ENCODE measurements at regions not wholly inside any gene's neighbourhood (a gene's known extent, or its start where the extent isn't known, plus 50 kb on each side); places are given as distances from the start of the nearest gene placed in this dataset.

GRCh38 chr3:67106874-67107273 lies 108.8 kb downstream of the KBTBD8 start:
- Histone ChIP-seq H3K9ac (ENCODE audit: low read length) (no peak overlapping the region), H3K4me3 (ENCODE audit: control extremely low read depth in 1 of 5, extremely low read depth in 1 of 5, insufficient read depth in 1 of 5, low read depth in 2 of 5, low read length in 4 of 5) (no peak overlapping the region), H3K4me1 (ENCODE audit: control insufficient read depth in 2 of 2, insufficient read depth in 2 of 2, low read length in 2 of 2) (no peaks in the 10 kb centered on the region), H3K9me3 (ENCODE audit: control extremely low read depth in 1 of 3, control insufficient read depth in 2 of 3, insufficient read depth in 1 of 3, low read length in 2 of 3) (peaks cover 0 to 6% (median 0%) of the 10 kb centered on the region in 3 donors), H3K4me2 (replicated peaks; ENCODE audit: low read depth, low read length, poor library complexity, severe bottlenecking) (no peak overlapping the region), H3K36me3 (replicated peaks in 1 of 2; ENCODE audit: control extremely low read depth in 1 of 2, control insufficient read depth in 1 of 2, extremely low read depth in 1 of 2, insufficient read depth in 2 of 2, low read length in 1 of 2) (no peaks in the 10 kb centered on the region), H2AFZ (ENCODE audit: insufficient read depth, low read depth, low read length, poor library complexity, severe bottlenecking) (no peak overlapping the region), H3K27ac (ENCODE audit: low read length in 2 of 2) (no peak overlapping the region), H3K27me3 (replicated peaks in 1 of 4; ENCODE audit: control extremely low read depth in 1 of 4, control insufficient read depth in 3 of 4, insufficient read depth in 4 of 4, low read length in 3 of 4) (no peaks in the 10 kb centered on the region), H3K79me2 (ENCODE audit: control insufficient read depth, insufficient read depth, low read length) (no peaks in the 10 kb centered on the region), H4K20me1 (ENCODE audit: control insufficient read depth, insufficient read depth, low read length, poor library complexity, severe bottlenecking) (no peaks in the 10 kb centered on the region)
- Mint-ChIP-seq H3K9me3 (ENCODE audit: insufficient read depth) (peaks cover 3% of the 10 kb centered on the region), H3K27ac (no peak overlapping the region), H3K4me3 (no peak overlapping the region), H3K4me1 (no peaks in the 10 kb centered on the region), H3K27me3 (no peaks in the 10 kb centered on the region)
- ATAC-seq (ENCODE audit: low read depth) (no peak), DNase-seq (no peak)
- ChIA-PET POLR2A (no interaction called here), CTCF (no interaction called here)
- intact Hi-C loops (cut with micrococcal nuclease) = no loop called here
- no peak for TF ChIP-seq EZH2 (IDR thresholded peaks at IDR 0.05; ENCODE audit: borderline replicate concordance, insufficient read depth, low read depth, low read length, poor library complexity, severe bottlenecking)
- no peak for TF ChIP-seq CTCF (IDR thresholded peaks at IDR 0.05)
- 64% methylated on average over 2 of the region's 3 CpGs for WGBS (ENCODE audit: insufficient coverage)

- CTCF ChIA-PET = interaction anchor here (0.6 to 3.2 kb wide), 16 partner anchors 9 to 1784 kb away, joined by 3 to 33 read pairs (median 4); no protein-coding TSS in a partner anchor
- H3K27ac ChIP-seq (ENCODE audit: low read length in 2 of 2) = no peak overlapping the region
These were observed 111.6 kb downstream of the KBTBD8 start for GRCh38 chr3:67109651-67110204.

More at GRCh38 chr3:67109651-67110204, 111.6 kb downstream of the KBTBD8 start:
- Histone ChIP-seq H3K27me3 (replicated peaks in 1 of 4; ENCODE audit: control extremely low read depth in 1 of 4, control insufficient read depth in 3 of 4, insufficient read depth in 4 of 4, low read length in 3 of 4) (no peaks in the 10 kb centered on the region), H3K4me2 (replicated peaks; ENCODE audit: low read depth, low read length, poor library complexity, severe bottlenecking) (no peak overlapping the region), H2AFZ (ENCODE audit: insufficient read depth, low read depth, low read length, poor library complexity, severe bottlenecking) (no peak overlapping the region), H3K4me1 (ENCODE audit: control insufficient read depth in 2 of 2, insufficient read depth in 2 of 2, low read length in 2 of 2) (no peaks in the 10 kb centered on the region), H3K36me3 (replicated peaks in 1 of 2; ENCODE audit: control extremely low read depth in 1 of 2, control insufficient read depth in 1 of 2, extremely low read depth in 1 of 2, insufficient read depth in 2 of 2, low read length in 1 of 2) (no peaks in the 10 kb centered on the region), H3K4me3 (ENCODE audit: control extremely low read depth in 1 of 5, extremely low read depth in 1 of 5, insufficient read depth in 1 of 5, low read depth in 2 of 5, low read length in 4 of 5) (no peak overlapping the region), H4K20me1 (ENCODE audit: control insufficient read depth, insufficient read depth, low read length, poor library complexity, severe bottlenecking) (no peaks in the 10 kb centered on the region), H3K9ac (ENCODE audit: low read length) (no peak overlapping the region), H3K79me2 (ENCODE audit: control insufficient read depth, insufficient read depth, low read length) (no peaks in the 10 kb centered on the region), H3K9me3 (ENCODE audit: control extremely low read depth in 1 of 3, control insufficient read depth in 2 of 3, insufficient read depth in 1 of 3, low read length in 2 of 3) (no peaks in the 10 kb centered on the region)
- intact Hi-C loops (cut with micrococcal nuclease) = loop anchor here (5.0 to 10.0 kb wide), 2 partner anchors 575 to 1148 kb away; no protein-coding TSS in a partner anchor
- Mint-ChIP-seq H3K27me3 (peaks cover 4% of the 10 kb centered on the region), H3K4me1 (peaks cover 1% of the 10 kb centered on the region), H3K4me3 (no peak overlapping the region), H3K9me3 (ENCODE audit: insufficient read depth) (no peaks in the 10 kb centered on the region), H3K27ac (no peak overlapping the region)
- no CpG with 5 or more reads among the region's 3 CpGs for WGBS (ENCODE audit: insufficient coverage)
- POLR2A ChIA-PET = interaction anchor here (0.6 kb wide), 1 partner anchor 97 kb away, joined by 6 read pairs; no protein-coding TSS in a partner anchor
- peak; percentile 17 for DNase-seq
- TF ChIP-seq EZH2 (IDR thresholded peaks at IDR 0.05; ENCODE audit: borderline replicate concordance, insufficient read depth, low read depth, low read length, poor library complexity, severe bottlenecking) (no peak), CTCF (IDR thresholded peaks at IDR 0.05) (peak; percentile 69)
- ATAC-seq (ENCODE audit: low read depth) = no peak
